Endothelial cell of umbilical vein (primary cell): ENCODE measurements at regions not wholly inside any gene's neighbourhood (a gene's known extent, or its start where the extent isn't known, plus 50 kb on each side); places are given as distances from the start of the nearest gene placed in this dataset.

Experiments
- CTCF ChIP-seq, 2 donors: IDR thresholded peaks; 1 replicate in 1 of 2; 2 replicates in 1 of 2; pipeline ENCODE4 v1.5.1; 2011; ENCODE audit warnings: low read length in 2 of 2, mild to moderate bottlenecking in 2 of 2, moderate library complexity in 2 of 2, control low read depth in 1 of 2, inconsistent platforms in 1 of 2, low read depth in 1 of 2; ENCODE audit not compliant: insufficient read depth in 1 of 2; ENCODE audit errors: extremely low read depth in 1 of 2
- POLR2AphosphoS5 ChIP-seq: IDR thresholded peaks from 2 replicates; pipeline ENCODE4 v1.6.1; 2012; ENCODE audit warnings: low read depth, mild to moderate bottlenecking, control low read depth, low read length, moderate library complexity; ENCODE audit not compliant: insufficient read depth
- TF ChIP-seq, protein P1 (sequence below): IDR thresholded peaks from 2 replicates; pipeline ENCODE4 v1.6.1; 2011; ENCODE audit not compliant: insufficient read depth, insufficient read length

DNA sequence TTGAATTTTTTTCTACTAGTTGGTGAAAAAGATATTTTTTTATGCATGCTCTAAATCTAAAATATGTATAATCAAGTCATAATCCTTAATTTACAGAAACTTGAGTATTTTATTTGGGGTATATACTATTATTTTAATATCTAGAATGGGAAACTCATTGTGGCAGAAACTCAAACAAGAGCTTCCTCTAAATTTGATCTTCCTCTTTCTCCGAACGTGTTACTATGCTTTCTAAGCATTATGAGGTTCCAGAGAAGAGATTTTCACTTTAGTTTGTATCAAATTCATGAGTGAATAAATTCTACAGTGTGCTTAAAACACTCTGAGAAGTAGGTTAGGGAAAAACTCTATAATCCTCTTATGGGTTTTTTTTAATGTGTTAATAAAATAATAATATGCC, 173.1 kb downstream of the POTEB3 start:
- TF ChIP-seq POLR2AphosphoS5 (no peak), CTCF (IDR thresholded peaks at IDR 0.05; ENCODE audit: extremely low read depth in 1 of 2, insufficient read depth in 1 of 2, low read depth in 1 of 2, low read length in 2 of 2) (no peak)
- TF ChIP-seq, protein P1, sequence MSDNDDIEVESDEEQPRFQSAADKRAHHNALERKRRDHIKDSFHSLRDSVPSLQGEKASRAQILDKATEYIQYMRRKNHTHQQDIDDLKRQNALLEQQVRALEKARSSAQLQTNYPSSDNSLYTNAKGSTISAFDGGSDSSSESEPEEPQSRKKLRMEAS = no peak
